HG02973 (cell line): ENCODE measurements at regions not wholly inside any gene's neighbourhood (a gene's known extent, or its start where the extent isn't known, plus 50 kb on each side); places are given as distances from the start of the nearest gene placed in this dataset.

Experiments used
- ATAC-seq: cut with Tn5 transposase; IDR thresholded peaks from one replicate; pipeline ENCODE4 v1.9.1; 2021; ENCODE audit warnings: moderate library complexity; ENCODE audit not compliant: unreplicated experiment

GRCh38 chr13:78239714-78240113 is 321.1 kb upstream of the EDNRB start:
- no peak for ATAC-seq

GRCh38 chr13:78238911-78239310 is 320.3 kb upstream of the EDNRB start:
- ATAC-seq = no peak

- ATAC-seq = no peak
Observed at GRCh38 chr13:78228940-78229339, 310.3 kb upstream of the EDNRB start.

- no peak for ATAC-seq
Observed at GRCh38 chr13:78228211-78228610, 309.6 kb upstream of the EDNRB start.

GRCh38 chr13:78227709-78228108 is 309.1 kb upstream of the EDNRB start:
- no peak for ATAC-seq

- no peak for ATAC-seq
Observed at GRCh38 chr13:78215458-78216108, 297.0 kb upstream of the EDNRB start.

- no peak for ATAC-seq
Observed at GRCh38 chr13:78201411-78201810, 282.8 kb upstream of the EDNRB start.

GRCh38 chr13:78198821-78199220 is 280.2 kb upstream of the EDNRB start:
- no peak for ATAC-seq

GRCh38 chr13:78198419-78198818 is 279.8 kb upstream of the EDNRB start:
- ATAC-seq = no peak

GRCh38 chr13:78197231-78197630 is 278.6 kb upstream of the EDNRB start:
- no peak for ATAC-seq

- no peak for ATAC-seq
Observed at GRCh38 chr13:78194904-78195639, 276.4 kb upstream of the EDNRB start.

- ATAC-seq = no peak
Observed at GRCh38 chr13:78193846-78194245, 275.2 kb upstream of the EDNRB start.

GRCh38 chr13:78192716-78193115 is 274.1 kb upstream of the EDNRB start:
- ATAC-seq = no peak

- no peak for ATAC-seq
Observed at GRCh38 chr13:78190296-78190695, 271.7 kb upstream of the EDNRB start.

GRCh38 chr13:78187781-78188180 is 269.1 kb upstream of the EDNRB start:
- no peak for ATAC-seq

GRCh38 chr13:78185700-78186099 is 267.1 kb upstream of the EDNRB start:
- no peak for ATAC-seq

- no peak for ATAC-seq
Observed at GRCh38 chr13:78183732-78184131, 265.1 kb upstream of the EDNRB start.

GRCh38 chr13:78182813-78183212 is 264.2 kb upstream of the EDNRB start:
- no peak for ATAC-seq

- ATAC-seq = no peak
Observed at GRCh38 chr13:78177306-78177705, 258.7 kb upstream of the EDNRB start.

GRCh38 chr13:78176880-78177279 is 258.2 kb upstream of the EDNRB start:
- ATAC-seq = no peak

- no peak for ATAC-seq
Observed at GRCh38 chr13:78169386-78169785, 250.8 kb upstream of the EDNRB start.

GRCh38 chr13:78168981-78169380 is 250.3 kb upstream of the EDNRB start:
- no peak for ATAC-seq

- ATAC-seq = no peak
Observed at GRCh38 chr13:78161266-78161665, 242.6 kb upstream of the EDNRB start.
